ENCODE measurements at regions not wholly inside any gene's neighbourhood (a gene's known extent, or its start where the extent isn't known, plus 50 kb on each side); places are given as distances from the start of the nearest gene placed in this dataset.
"Not testable (repeated sequence)": the region's sequence is repeated elsewhere in the genome, so short reads cannot be mapped to it uniquely, and the experiment has no call there.

DNA sequence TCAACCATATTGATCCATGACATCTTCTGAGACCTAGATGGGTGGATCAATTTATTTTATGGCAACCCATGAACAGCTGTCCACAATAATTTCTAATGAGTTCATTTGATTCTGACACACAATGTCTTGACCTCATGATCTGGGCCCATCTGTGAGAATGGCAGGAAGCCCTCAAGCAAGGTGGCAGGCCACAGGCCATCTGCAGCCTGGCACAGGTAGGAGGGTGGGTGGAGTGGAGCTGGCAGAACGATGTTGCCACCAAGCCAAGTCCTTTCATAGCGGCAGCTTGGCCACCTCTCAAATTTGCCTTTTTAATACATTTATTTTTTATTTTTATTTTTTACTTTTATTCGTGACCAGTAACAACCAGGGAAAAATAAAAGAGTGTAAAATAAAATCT is 1181.6 kb upstream of the SORCS1 start:
- DNase-seq (ENCODE audit: low spot score) = no peak

DNA sequence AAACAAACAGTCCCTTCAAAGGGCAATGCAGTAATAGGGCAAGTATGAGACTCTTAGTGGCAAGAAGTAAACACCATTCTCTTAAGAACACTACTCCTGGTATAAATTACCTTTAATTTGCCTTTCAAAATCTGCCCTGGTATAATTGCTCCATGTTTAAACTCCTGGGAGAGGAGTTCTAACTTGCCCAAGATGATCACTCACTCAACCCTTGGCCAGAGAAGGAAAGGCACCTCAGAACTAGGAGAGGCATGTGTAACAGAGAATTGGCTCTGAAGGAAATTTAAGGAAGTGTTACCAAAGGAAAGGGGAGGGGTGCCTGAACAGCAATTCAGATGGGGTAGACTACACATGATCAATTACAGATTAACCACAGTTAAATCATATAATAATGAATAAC is 1173.6 kb upstream of the SORCS1 start:
- no peak for DNase-seq (ENCODE audit: low spot score)

GRCh38 chr10:108336836-108337235 is 1172.3 kb upstream of the SORCS1 start:
- no peak for DNase-seq (ENCODE audit: low spot score)

DNA sequence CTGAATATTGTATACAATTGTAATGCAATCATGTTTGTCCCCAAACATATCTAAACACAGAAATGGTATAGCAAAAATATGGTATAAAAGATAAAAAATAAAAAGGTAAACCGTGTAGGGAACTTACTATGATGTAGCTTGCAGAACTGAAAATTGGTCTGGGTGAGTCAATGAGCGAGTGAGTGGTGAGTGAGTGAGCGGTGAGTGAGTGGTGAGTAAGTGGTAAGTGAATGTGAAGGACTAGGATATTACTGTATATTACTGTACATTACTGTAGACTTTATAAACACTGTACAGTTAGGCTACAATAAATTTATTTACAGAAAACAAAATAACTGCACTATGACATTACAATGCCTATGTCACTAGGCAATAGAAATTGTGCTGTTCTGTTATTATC is 1163.2 kb upstream of the SORCS1 start:
- no peak for DNase-seq (ENCODE audit: low spot score)

DNA sequence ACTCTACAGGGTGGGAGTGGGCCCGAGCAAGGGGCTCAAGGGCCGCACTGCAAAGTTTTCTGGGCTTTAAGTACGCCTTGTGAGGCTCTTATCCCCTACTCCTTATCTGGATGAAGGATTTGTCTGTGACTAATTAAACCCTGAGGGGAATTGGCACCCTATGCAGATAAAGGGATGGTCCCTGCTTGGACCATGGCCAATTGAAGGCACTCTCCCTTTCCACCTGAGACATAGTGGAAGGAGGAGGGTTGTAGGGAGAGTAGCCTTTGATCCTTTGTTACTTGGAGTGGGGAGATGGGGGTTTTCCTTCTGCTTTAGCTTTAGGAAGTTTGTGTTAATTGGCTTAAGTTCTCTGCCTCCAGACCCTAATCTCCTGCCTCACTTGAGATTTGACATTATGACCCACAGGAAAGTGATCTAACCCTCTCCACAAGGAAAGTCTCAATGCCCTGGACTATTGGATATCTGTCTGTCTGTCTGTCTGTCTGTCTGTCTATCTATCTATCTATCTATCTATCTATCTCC is 1158.8 kb upstream of the SORCS1 start:
- DNase-seq (ENCODE audit: low spot score) = no peak

DNA sequence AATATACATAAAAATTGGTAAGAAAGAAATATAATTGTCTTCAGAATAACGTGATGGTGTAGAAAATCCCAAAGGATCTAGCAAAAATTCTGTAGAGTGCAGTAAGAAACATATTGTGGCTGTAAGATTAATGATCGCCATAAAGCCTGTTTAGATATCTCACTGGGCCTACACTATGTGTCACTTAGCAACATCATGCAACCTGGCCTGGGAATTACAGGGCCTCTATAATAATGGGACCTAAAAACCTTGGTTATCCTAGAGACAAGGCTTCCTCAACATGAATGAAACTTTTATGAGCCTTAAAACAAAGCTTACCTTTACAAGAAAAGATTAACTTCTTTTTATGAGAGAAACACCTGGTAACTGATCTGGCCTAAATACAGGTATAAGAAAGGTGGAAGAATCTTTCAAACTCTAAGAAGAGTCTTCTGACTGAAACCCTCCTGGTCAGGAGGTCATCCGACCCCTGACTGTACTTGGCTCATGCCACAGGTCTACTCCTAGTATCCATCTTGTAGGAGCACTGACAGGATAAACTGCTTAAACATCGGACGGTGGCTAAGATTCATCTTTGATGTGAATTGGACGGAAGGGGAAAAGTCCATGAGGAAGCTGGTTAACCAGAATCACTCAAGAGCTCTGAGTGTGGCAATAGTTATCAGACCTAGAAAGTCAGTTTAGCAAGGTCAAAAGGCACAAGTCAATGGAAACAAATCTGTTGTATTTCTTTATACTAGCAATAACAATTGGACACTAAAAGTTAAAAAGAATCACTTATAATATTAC is 1155.1 kb upstream of the SORCS1 start:
- no peak for DNase-seq (ENCODE audit: low spot score)

GRCh38 chr10:108315636-108316035 is 1151.1 kb upstream of the SORCS1 start:
- not testable (repeated sequence) for DNase-seq (ENCODE audit: low spot score)

DNA sequence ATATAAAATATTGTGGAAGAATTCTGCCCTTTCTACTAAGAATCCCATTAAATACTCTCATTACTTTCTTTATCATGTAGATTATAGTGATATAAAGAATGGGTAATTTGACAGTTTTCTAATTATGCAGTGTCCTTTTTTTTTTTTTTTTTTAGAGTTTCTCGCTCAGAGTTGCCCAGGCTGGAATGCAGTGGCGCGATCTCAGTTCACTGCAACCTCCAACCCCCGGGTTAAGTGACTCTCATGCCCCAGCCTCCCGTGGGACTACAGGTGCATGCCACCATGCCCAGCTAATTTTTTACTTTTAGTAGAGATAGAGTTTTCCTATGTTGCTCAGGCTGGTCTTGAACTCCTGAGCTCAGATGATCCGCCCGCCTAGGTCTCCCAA is 1143.4 kb upstream of the SORCS1 start:
- DNase-seq (ENCODE audit: low spot score) = no peak

GRCh38 chr10:108307250-108307924 is 1142.9 kb upstream of the SORCS1 start:
- no peak for DNase-seq (ENCODE audit: low spot score)

- DNase-seq (ENCODE audit: low spot score) = peak; percentile 3
Measured at GRCh38 chr10:108303149-108303548, 1138.6 kb upstream of the SORCS1 start.

- no peak for DNase-seq (ENCODE audit: low spot score)
Measured at GRCh38 chr10:108301002-108301401, 1136.5 kb upstream of the SORCS1 start.

GRCh38 chr10:108290823-108291222 is 1126.3 kb upstream of the SORCS1 start:
- DNase-seq (ENCODE audit: low spot score) = no peak

GRCh38 chr10:108275895-108276685 is 1111.6 kb upstream of the SORCS1 start:
- DNase-seq (ENCODE audit: low spot score) = no peak

DNA sequence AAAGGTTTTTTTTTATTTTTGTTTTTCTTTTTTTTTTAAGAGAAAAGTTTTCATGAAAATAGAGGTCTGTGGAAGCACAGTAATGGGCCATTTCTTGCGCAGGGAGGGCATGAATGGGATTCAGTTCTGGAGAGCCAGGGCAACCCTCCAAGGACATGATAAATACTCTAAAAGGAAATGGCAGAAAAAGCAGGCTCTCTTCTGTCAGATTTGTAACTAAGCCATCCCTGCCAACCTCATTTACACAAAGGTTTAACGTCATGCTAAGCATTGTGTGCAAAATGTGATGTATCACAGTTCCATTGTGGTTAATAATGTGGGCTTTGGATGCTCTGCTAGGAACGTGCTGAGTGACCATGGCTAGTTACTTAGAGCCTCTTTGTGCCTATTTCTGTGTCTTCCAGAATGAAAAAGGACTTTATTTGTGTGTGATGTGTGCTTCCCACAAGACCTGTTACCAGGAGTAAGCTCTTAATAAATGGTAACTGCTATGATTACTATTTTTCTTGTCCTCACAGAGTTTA is 1095.9 kb upstream of the SORCS1 start:
- DNase-seq (ENCODE audit: low spot score) = no peak

- no peak for DNase-seq (ENCODE audit: low spot score)
Measured at GRCh38 chr10:108254089-108254488, 1089.6 kb upstream of the SORCS1 start.

DNA sequence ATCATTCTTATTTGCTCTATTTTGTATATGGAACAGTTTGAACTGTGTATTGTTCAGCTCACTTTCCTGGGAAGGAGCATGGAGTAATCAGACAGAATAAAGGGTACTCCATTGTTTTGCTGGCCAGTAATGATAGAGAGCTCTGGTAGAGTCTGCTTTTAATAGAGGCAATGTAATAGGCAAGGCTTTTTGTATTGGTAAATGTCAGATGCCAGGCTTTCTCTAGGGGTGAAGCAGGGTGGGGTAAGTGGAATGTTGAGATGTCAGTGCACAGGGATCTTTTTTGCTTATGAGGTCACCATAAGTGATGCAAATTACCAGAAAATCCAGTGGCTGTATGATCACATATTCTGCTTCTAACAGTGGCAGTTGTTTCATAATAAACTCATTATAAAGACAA is 1088.3 kb upstream of the SORCS1 start:
- DNase-seq (ENCODE audit: low spot score) = no peak

DNA sequence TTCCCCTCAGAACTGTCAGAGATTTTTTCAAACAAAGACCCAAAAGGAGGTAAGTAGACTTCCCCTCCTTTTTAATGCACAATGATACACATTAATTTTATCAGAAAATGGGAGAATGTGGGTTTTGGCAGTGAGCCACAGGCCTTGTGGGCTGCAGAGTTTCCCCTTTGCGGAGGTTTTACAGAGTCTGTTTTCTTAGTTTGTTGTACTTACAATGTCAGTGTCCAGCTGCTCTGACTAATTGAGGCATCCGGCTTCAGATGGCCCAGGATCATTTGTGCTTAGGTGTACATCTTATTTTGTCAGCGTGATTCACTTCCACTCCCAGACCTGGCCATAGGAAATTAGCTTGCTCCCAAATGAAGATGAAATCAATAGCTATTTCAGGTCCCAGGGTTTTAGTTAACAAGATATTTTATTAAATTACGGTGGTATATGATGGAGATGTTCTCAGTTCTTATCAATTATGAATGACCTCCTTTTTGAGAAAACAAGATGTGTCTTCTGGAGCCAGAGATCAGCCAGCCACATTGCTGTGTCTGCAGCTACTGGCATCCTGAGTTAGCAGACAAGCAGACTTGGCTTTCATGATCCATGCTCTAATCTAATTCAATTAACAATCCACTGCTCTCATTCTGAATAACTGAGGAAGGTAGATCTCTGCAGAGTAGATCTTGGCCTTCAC is 1086.6 kb upstream of the SORCS1 start:
- DNase-seq (ENCODE audit: low spot score) = no peak

- DNase-seq (ENCODE audit: low spot score) = no peak
Measured at GRCh38 chr10:108249940-108250339, 1085.4 kb upstream of the SORCS1 start.

DNA sequence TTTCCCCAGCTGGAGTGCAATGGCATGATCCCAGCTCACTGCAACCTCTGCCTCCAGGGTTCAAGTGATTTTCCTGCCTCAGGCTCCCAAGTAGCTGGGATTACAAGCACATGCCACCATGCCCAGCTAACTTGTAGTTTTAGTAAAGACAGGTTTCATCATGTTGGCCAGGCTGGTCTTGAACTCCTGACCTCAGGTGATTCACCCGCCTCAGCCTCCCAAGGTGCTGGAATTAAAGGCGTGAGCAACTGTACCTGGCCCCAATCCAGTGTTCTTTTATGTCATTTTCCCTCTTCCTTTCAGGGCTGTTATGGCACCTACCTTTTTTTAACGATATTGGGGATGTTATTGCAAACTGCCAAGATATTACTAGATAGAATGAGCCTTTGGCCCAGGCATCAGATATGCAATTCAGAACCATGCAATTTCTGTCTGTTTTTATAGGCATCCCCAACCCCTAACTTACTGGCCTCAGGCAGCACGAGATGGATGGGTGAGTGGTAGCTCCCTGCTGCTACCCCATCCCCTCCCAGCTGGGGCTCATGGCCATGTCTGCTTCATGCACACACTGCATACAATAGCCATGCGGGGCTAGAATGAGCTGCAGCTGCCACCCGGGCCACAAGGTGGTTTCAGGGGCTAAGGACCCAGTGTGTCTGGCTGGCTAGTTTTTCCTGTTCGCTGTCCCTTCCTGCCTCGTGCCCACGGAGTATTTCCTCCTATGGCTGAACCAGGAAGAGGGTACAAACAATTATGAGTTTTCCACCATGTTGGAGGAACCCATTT is 1080.1 kb upstream of the SORCS1 start:
- no peak for DNase-seq (ENCODE audit: low spot score)

DNA sequence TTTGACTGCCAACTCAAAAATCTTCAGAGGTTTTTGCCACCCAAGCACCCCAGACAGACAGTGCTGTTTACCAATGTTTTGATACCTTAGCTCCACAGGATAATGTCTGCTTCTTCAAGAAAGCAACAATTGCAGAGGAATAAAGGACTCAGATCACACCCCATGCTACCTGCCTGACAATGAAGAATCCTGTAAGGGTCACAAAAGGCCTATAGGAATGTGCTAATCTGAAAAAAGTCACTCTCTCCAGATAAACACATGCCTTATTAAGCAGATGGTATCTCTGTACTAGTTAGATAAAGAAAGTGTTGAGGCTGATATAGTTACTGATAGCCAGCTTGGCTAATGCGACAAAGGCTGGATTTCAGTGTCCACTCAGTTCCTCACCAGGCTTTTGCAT is 1076.7 kb upstream of the SORCS1 start:
- no peak for DNase-seq (ENCODE audit: low spot score)

DNA sequence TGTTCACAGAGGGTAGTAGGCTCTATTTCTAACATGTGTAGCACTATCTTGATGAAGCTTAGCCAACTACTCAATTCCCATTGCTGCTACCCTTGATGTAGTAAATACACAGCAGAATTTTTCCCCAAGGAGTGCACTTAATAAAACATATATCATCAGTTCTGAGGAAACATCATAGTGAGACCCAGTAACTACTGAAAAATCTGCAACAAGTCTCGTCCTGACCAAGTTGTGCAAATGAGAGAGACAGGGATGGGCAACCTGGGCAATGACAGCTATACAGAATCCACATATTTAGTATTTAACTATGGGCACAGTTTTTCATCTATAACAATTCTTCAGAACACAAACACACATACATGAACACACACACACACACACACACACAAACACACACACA is 1073.8 kb upstream of the SORCS1 start:
- no peak for DNase-seq (ENCODE audit: low spot score)
